MM.1S (cell line): ENCODE measurements at regions not wholly inside any gene's neighbourhood (a gene's known extent, or its start where the extent isn't known, plus 50 kb on each side); places are given as distances from the start of the nearest gene placed in this dataset.

Experiments used
- DNase-seq: peaks from one replicate; pipeline ENCODE4 v3.0.0-alpha.2; 2015
- H2AFZ ChIP-seq: fragments of 300-600 bp; sonication (generic); 2 replicates; pipeline ENCODE4 v1.6.0; 2016; ENCODE audit warnings: antibody characterized with exemption, low read length
- H3F3A ChIP-seq: fragments of 300-600 bp; sonication (generic); 2 replicates; pipeline ENCODE4 v1.6.1; 2016; ENCODE audit warnings: mild to moderate bottlenecking, antibody characterized with exemption, low read length, moderate library complexity, mixed read lengths; ENCODE audit not compliant: insufficient read depth
- H3K27ac ChIP-seq: fragments of 300-600 bp; sonication (generic); 2 replicates; pipeline ENCODE4 v1.5.1; 2016; ENCODE audit warnings: mild to moderate bottlenecking, low read length
- H3K27me3 ChIP-seq: fragments of 300-600 bp; sonication (generic); replicated peaks from 2 replicates; pipeline ENCODE4 v1.6.0; 2016; ENCODE audit warnings: low read length; ENCODE audit not compliant: insufficient read depth
- H3K36me3 ChIP-seq: fragments of 300-600 bp; sonication (generic); replicated peaks from 2 replicates; pipeline ENCODE4 v1.6.1; 2016; ENCODE audit warnings: mild to moderate bottlenecking, low read length, mixed read lengths; ENCODE audit not compliant: insufficient read depth
- H3K4me1 ChIP-seq: fragments of 300-600 bp; sonication (generic); 2 replicates; pipeline ENCODE4 v1.6.1; 2016; ENCODE audit warnings: low read length, mixed read lengths
- H3K4me2 ChIP-seq: fragments of 300-600 bp; sonication (generic); 2 replicates; pipeline ENCODE4 v1.6.0; 2016; ENCODE audit warnings: low read depth, low read length
- H3K4me3 ChIP-seq: fragments of 300-600 bp; sonication (generic); 2 replicates; pipeline ENCODE4 v1.5.1; 2016; ENCODE audit warnings: low read length, mixed read lengths
- H3K79me2 ChIP-seq: fragments of 300-600 bp; sonication (generic); 2 replicates; pipeline ENCODE4 v1.6.1; 2016; ENCODE audit warnings: mixed run types, low read length, mixed read lengths
- H3K9ac ChIP-seq: fragments of 300-600 bp; sonication (generic); 2 replicates; pipeline ENCODE4 v1.6.1; 2016; ENCODE audit warnings: low read length, mixed read lengths
- H3K9me2 ChIP-seq: fragments of 300-600 bp; sonication (generic); replicated peaks from 2 replicates; pipeline ENCODE4 v1.6.1; 2016; ENCODE audit warnings: mild to moderate bottlenecking, low read length, mixed read lengths; ENCODE audit not compliant: insufficient read depth
- H3K9me3 ChIP-seq: fragments of 300-600 bp; sonication (generic); replicated peaks from 2 replicates; pipeline ENCODE4 v1.6.1; 2016; ENCODE audit warnings: mild to moderate bottlenecking, low read length, mixed read lengths; ENCODE audit not compliant: insufficient read depth
- H4K20me1 ChIP-seq: fragments of 300-600 bp; sonication (generic); 2 replicates; pipeline ENCODE4 v1.6.1; 2016; ENCODE audit warnings: mild to moderate bottlenecking, low read length, moderate library complexity, mixed read lengths; ENCODE audit not compliant: insufficient read depth
- CTCF ChIP-seq: fragments of 300-600 bp; sonication (generic); IDR thresholded peaks from 2 replicates; pipeline ENCODE4 v1.5.1; 2016; ENCODE audit warnings: antibody characterized with exemption, low read length, mixed read lengths
- EZH2 ChIP-seq: fragments of 300-600 bp; sonication (generic); optimal IDR thresholded peaks from 2 replicates; pipeline ENCODE3; 2017; ENCODE audit warnings: low read depth, mild to moderate bottlenecking, antibody characterized with exemption, low read length, mixed read lengths
- EZH2phosphoT487 ChIP-seq: fragments of 300-600 bp; sonication (generic); IDR thresholded peaks from 2 replicates; pipeline ENCODE4 v1.6.1; 2018; ENCODE audit warnings: antibody characterized with exemption, low read length

DNA sequence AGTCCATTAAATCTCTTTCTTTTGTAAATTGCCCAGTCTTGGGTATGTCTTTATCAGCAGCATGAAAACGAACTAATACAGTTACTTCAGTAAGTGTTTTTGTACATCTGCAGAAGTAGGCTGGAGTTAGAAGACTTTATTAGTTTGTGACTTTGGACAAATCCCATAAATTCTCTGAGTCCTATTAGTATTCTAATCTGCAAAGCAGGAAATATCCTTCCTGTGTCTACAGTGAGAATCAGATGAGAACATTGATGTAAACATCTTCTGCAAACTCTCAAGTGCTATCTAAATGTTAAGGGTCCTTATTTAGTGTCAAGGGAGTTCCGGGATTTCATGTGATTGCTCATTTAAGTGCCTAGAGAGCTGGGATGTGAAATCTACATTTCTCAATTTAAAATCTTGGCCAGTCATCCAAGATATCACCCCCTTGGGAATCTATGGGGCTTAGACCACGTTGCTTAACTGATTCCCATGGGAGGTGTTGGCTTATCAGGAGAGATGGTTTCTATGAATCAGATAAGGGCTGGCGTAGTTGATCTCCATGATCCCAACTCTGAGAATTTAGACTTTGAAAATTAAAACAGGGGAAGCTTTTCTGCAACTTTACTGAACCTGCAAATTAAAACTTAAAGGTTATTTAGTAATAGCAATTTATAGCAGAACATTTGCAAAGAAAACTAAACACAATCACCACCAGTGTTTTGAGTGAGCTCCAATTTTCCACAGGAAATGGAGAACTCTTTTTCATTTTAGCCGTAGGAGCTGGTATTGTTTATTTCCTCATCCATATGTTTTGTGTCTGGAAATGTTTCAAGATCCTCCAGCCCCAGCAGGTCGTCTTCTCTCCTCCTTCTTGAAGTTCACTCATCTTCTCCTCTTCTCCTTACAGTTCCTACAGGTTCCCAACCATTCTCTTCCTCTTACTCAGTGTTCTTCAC is 241.6 kb upstream of the CD180 start:
- no peaks in the 10 kb centered on the region for H3K36me3 ChIP-seq
- H2AFZ ChIP-seq = no peak overlapping the region
- no peaks in the 10 kb centered on the region for H3K4me1 ChIP-seq
- H3K9me3 ChIP-seq = no peaks in the 10 kb centered on the region
- no peak overlapping the region for H3K9ac ChIP-seq
- no peaks in the 10 kb centered on the region for H3K9me2 ChIP-seq
- H4K20me1 ChIP-seq = no peaks in the 10 kb centered on the region
- no peak overlapping the region for H3K27ac ChIP-seq
- no peak overlapping the region for H3K4me3 ChIP-seq
- no peaks in the 10 kb centered on the region for H3K79me2 ChIP-seq
- no peaks in the 10 kb centered on the region for H3F3A ChIP-seq
- no peak for DNase-seq
- TF ChIP-seq EZH2 = no peak
- TF ChIP-seq CTCF = no peak
- TF ChIP-seq EZH2phosphoT487 = no peak
- H3K27me3 ChIP-seq = no peaks in the 10 kb centered on the region
- H3K4me2 ChIP-seq = no peak overlapping the region

GRCh38 chr5:67435032-67435431 is 238.4 kb upstream of the CD180 start:
- TF ChIP-seq CTCF (no peak), EZH2 (no peak), EZH2phosphoT487 (no peak)

DNA sequence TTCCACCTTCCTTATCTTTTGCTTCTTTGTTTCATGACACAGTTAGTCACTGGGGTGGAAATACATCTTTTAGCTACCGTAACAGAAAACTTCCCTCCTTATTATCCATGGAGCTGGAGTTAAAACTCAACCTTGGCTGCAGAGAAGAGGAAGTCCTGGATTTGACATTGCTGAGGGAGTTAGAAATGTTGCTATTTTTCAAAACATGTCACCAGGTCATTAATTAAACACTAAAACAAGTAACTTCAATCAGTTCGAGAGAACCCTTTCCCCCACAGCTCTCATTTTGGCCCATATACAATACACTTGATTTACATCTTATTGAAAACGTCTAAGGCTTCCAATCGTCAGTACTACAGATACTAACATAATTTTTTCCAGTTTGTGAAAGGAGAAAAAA is 237.9 kb upstream of the CD180 start:
- no peaks in the 10 kb centered on the region for H4K20me1 ChIP-seq
- no peaks in the 10 kb centered on the region for H3K4me1 ChIP-seq
- H3K4me3 ChIP-seq = no peak overlapping the region
- H3K27me3 ChIP-seq = no peaks in the 10 kb centered on the region
- DNase-seq = no peak
- no peaks in the 10 kb centered on the region for H3K36me3 ChIP-seq
- no peak overlapping the region for H3K27ac ChIP-seq
- H3K4me2 ChIP-seq = no peak overlapping the region
- H3K79me2 ChIP-seq = no peaks in the 10 kb centered on the region
- H3K9ac ChIP-seq = no peak overlapping the region
- no peaks in the 10 kb centered on the region for H3K9me2 ChIP-seq
- TF ChIP-seq EZH2phosphoT487 (no peak), CTCF (no peak), EZH2 (no peak)
- H3F3A ChIP-seq = no peaks in the 10 kb centered on the region
- H2AFZ ChIP-seq = no peak overlapping the region
- H3K9me3 ChIP-seq = no peaks in the 10 kb centered on the region

More at GRCh38 chr5:67435032-67435431, 238.4 kb upstream of the CD180 start:
- Histone ChIP-seq H3K9ac (no peak overlapping the region), H2AFZ (no peak overlapping the region), H3K4me1 (no peaks in the 10 kb centered on the region), H3F3A (no peaks in the 10 kb centered on the region), H4K20me1 (no peaks in the 10 kb centered on the region), H3K9me2 (no peaks in the 10 kb centered on the region), H3K4me2 (no peak overlapping the region), H3K9me3 (no peaks in the 10 kb centered on the region), H3K79me2 (no peaks in the 10 kb centered on the region), H3K36me3 (no peaks in the 10 kb centered on the region), H3K27ac (no peak overlapping the region), H3K4me3 (no peak overlapping the region), H3K27me3 (no peaks in the 10 kb centered on the region)
- DNase-seq = no peak
